H1 (cell line): ENCODE measurements at regions not wholly inside any gene's neighbourhood (a gene's known extent, or its start where the extent isn't known, plus 50 kb on each side); places are given as distances from the start of the nearest gene placed in this dataset.

Source experiments
- CTCF ChIA-PET: fragments of 300-600 bp; sonication (Branson Sonifier 250); formaldehyde crosslinking; loops from one replicate; lab custom pipeline; 2021; ENCODE audit not compliant: partially characterized antibody; lab: Charles Lee
- POLR2A ChIA-PET: fragments of 300-600 bp; sonication (Branson Sonifier 250); formaldehyde crosslinking; loops from one replicate; lab custom pipeline; 2021; ENCODE audit warnings: inconsistent platforms; ENCODE audit not compliant: partially characterized antibody; lab: Charles Lee
- DNase-seq, 2 experiments: peaks; one replicate each; pipeline versions ENCODE4 v3.0.0 to v3.0.0-alpha.2; 2010 to 2022; ENCODE audit warnings: low spot score in 2 of 2, low read depth in 1 of 2, mixed read lengths in 1 of 2
- FAIRE-seq: peaks from 2 replicates; lab custom pipeline; 2011; peaks lifted over from hg19 to GRCh38; lab: Jason Lieb, UNC
- H2AFZ ChIP-seq: 2 replicates; pipeline ENCODE4 v1.8.1; 2012; ENCODE audit warnings: low read length, inconsistent platforms
- H2AK5ac ChIP-seq: 2 replicates; pipeline ENCODE4 v1.6.1; 2013; ENCODE audit warnings: low read depth, low read length
- H2BK120ac ChIP-seq: replicated peaks from 2 replicates; pipeline ENCODE3; 2013; ENCODE audit warnings: low read depth, low read length, inconsistent platforms
- H2BK12ac ChIP-seq: 2 replicates; pipeline ENCODE4 v1.6.1; 2013; ENCODE audit warnings: low read depth, low read length
- H2BK15ac ChIP-seq: 2 replicates; pipeline ENCODE4 v1.6.1; 2013; ENCODE audit warnings: low read length
- H2BK20ac ChIP-seq: 2 replicates; pipeline ENCODE4 v1.6.1; 2013; ENCODE audit warnings: low read length
- H2BK5ac ChIP-seq: 2 replicates; pipeline ENCODE4 v1.6.1; 2013; ENCODE audit warnings: low read depth, low read length
- H3K14ac ChIP-seq: 2 replicates; pipeline ENCODE4 v1.6.1; 2013; ENCODE audit warnings: inconsistent platforms; ENCODE audit not compliant: insufficient read length
- H3K18ac ChIP-seq: 2 replicates; pipeline ENCODE4 v1.6.1; 2013; ENCODE audit warnings: low read length; ENCODE audit errors: extremely low read depth
- H3K23ac ChIP-seq: 2 replicates; pipeline ENCODE4 v1.6.1; 2013; ENCODE audit warnings: inconsistent platforms; ENCODE audit not compliant: insufficient read length
- H3K23me2 ChIP-seq: 2 replicates; pipeline ENCODE4 v1.6.1; 2013; ENCODE audit warnings: low read depth, low read length
- H3K27ac ChIP-seq: 2 replicates; pipeline ENCODE4 v1.6.1; 2011; ENCODE audit warnings: low read depth, low read length, inconsistent platforms
- H3K27me3 ChIP-seq, 4 experiments: replicated peaks in 1 of 4; 1 replicate in 1 of 4; 2 replicates in 3 of 4; pipeline versions ENCODE4 v1.6.1 to v1.8.1; 2011 to 2013; ENCODE audit warnings: low read length in 3 of 4, mild to moderate bottlenecking in 3 of 4, inconsistent platforms in 2 of 4, mixed read lengths in 2 of 4, moderate library complexity in 1 of 4; ENCODE audit not compliant: control insufficient read depth in 3 of 4, insufficient read depth in 3 of 4; ENCODE audit errors: extremely low read depth in 1 of 4
- H3K36me3 ChIP-seq, 4 experiments: 2 replicates each; pipeline versions ENCODE4 v1.6.1 to v1.8.1; 2011 to 2013; ENCODE audit warnings: mild to moderate bottlenecking in 4 of 4, low read length in 3 of 4, moderate library complexity in 2 of 4, control low read depth in 1 of 4, inconsistent platforms in 1 of 4; ENCODE audit not compliant: insufficient read depth in 4 of 4, control insufficient read depth in 2 of 4
- H3K4ac ChIP-seq: replicated peaks from 2 replicates; pipeline ENCODE3; 2013; ENCODE audit warnings: low read length, low read depth, mixed read lengths, inconsistent platforms; ENCODE audit not compliant: insufficient read length
- H3K4me1 ChIP-seq, 4 experiments: replicated peaks in 1 of 4; 1 replicate in 1 of 4; 2 replicates in 3 of 4; pipeline versions ENCODE4 v1.6.1 to v1.8.1; 2011 to 2013; ENCODE audit warnings: low read length in 3 of 4, inconsistent platforms in 2 of 4, mixed read lengths in 1 of 4; ENCODE audit not compliant: insufficient read depth in 4 of 4, control insufficient read depth in 3 of 4
- H3K4me2 ChIP-seq, 2 experiments: 2 replicates each; pipeline versions ENCODE4 v1.6.1 to v1.8.1; 2011 to 2013; ENCODE audit warnings: low read depth in 2 of 2, low read length in 2 of 2, control low read depth in 1 of 2, inconsistent platforms in 1 of 2, mild to moderate bottlenecking in 1 of 2; ENCODE audit not compliant: insufficient read depth in 1 of 2
- H3K4me3 ChIP-seq, 4 experiments: fragments of 200-600, 300-600 bp in 1 of 4; sonication (generic), shearing (Covaris generic), sonication (Bioruptor Twin) in 1 of 4; 2 replicates each; pipeline versions ENCODE4 v1.5.1 to v1.8.1; 2011 to 2016; ENCODE audit warnings: low read length in 4 of 4, low read depth in 3 of 4, control low read depth in 2 of 4, inconsistent platforms in 2 of 4, mild to moderate bottlenecking in 2 of 4, mixed read lengths in 1 of 4, moderate library complexity in 1 of 4; ENCODE audit not compliant: insufficient read depth in 2 of 4; ENCODE audit errors: extremely low read depth in 1 of 4
- H3K56ac ChIP-seq: replicated peaks from 2 replicates; pipeline ENCODE3; 2013; ENCODE audit warnings: low read depth, mild to moderate bottlenecking, mixed read lengths, low read length, inconsistent platforms; ENCODE audit not compliant: insufficient read length
- H3K79me1 ChIP-seq: 2 replicates; pipeline ENCODE4 v1.6.1; 2013; ENCODE audit warnings: low read depth, low read length, control low read depth
- H3K79me2 ChIP-seq, 2 experiments: 2 replicates each; pipeline versions ENCODE4 v1.6.1 to v1.8.1; 2012 to 2013; ENCODE audit warnings: low read length in 2 of 2, mild to moderate bottlenecking in 2 of 2, inconsistent platforms in 1 of 2; ENCODE audit not compliant: insufficient read depth in 2 of 2, control insufficient read depth in 1 of 2
- H3K9ac ChIP-seq, 4 experiments: replicated peaks in 1 of 4; 1 replicate in 1 of 4; 2 replicates in 3 of 4; pipeline versions ENCODE4 v1.6.1 to v1.8.1; 2011 to 2013; ENCODE audit warnings: low read depth in 3 of 4, low read length in 3 of 4, control low read depth in 2 of 4, mild to moderate bottlenecking in 2 of 4, moderate library complexity in 2 of 4, inconsistent platforms in 1 of 4; ENCODE audit errors: extremely low read depth in 1 of 4
- H3K9me3 ChIP-seq, 2 experiments: 2 replicates each; pipeline versions ENCODE4 v1.6.1 to v1.8.1; 2012 to 2013; ENCODE audit warnings: mild to moderate bottlenecking in 2 of 2, moderate library complexity in 2 of 2, control low read depth in 1 of 2, inconsistent platforms in 1 of 2, low read depth in 1 of 2, low read length in 1 of 2, mixed read lengths in 1 of 2; ENCODE audit not compliant: insufficient read depth in 2 of 2
- H4K20me1 ChIP-seq, 2 experiments: replicated peaks in 1 of 2; 2 replicates each; pipeline versions ENCODE3 to v1.8.1; 2011 to 2013; ENCODE audit warnings: inconsistent platforms in 2 of 2, low read length in 2 of 2, mild to moderate bottlenecking in 1 of 2; ENCODE audit not compliant: insufficient read depth in 2 of 2, control insufficient read depth in 1 of 2
- H4K5ac ChIP-seq: 2 replicates; pipeline ENCODE4 v1.6.1; 2013; ENCODE audit warnings: low read length, low read depth, mixed read lengths, inconsistent platforms; ENCODE audit not compliant: insufficient read length
- H4K8ac ChIP-seq: 2 replicates; pipeline ENCODE4 v1.8.0; 2013; ENCODE audit warnings: mild to moderate bottlenecking, moderate library complexity, low read length, inconsistent platforms; ENCODE audit not compliant: insufficient read depth; ENCODE audit errors: extremely low read depth
- H4K91ac ChIP-seq: replicated peaks from 2 replicates; pipeline ENCODE3; 2013; ENCODE audit warnings: low read length, mixed read lengths, inconsistent platforms; ENCODE audit not compliant: insufficient read length
- FOSL1 ChIP-seq: IDR thresholded peaks from 2 replicates; pipeline ENCODE4 v1.6.1; 2011; ENCODE audit warnings: mild to moderate bottlenecking, low read depth, low read length, moderate library complexity; ENCODE audit not compliant: insufficient read depth
- HDAC2 ChIP-seq, 2 experiments: fragments of 300-600 bp in 1 of 2; sonication (generic) in 1 of 2; IDR thresholded peaks; 2 replicates each; pipeline ENCODE4 v1.6.1; 2011 to 2012; ENCODE audit warnings: low read depth in 2 of 2, low read length in 2 of 2, mild to moderate bottlenecking in 2 of 2, moderate library complexity in 2 of 2, borderline replicate concordance in 1 of 2, inconsistent platforms in 1 of 2
- RAD21 ChIP-seq, 2 experiments: IDR thresholded peaks in 1 of 2; conservative IDR thresholded peaks in 1 of 2; 2 replicates each; pipeline ENCODE4 v1.6.1; 2011; ENCODE audit warnings: low read depth in 2 of 2, low read length in 2 of 2, improper control_type of control experiment in 1 of 2, inconsistent platforms in 1 of 2, mild to moderate bottlenecking in 1 of 2, moderate library complexity in 1 of 2
- SIX5 ChIP-seq: IDR thresholded peaks from 2 replicates; pipeline ENCODE4 v1.6.1; 2011; ENCODE audit warnings: mild to moderate bottlenecking, low read depth, low read length
- TAF7 ChIP-seq: optimal IDR thresholded peaks from 2 replicates; pipeline ENCODE3; 2011; ENCODE audit warnings: low read depth, mild to moderate bottlenecking, inconsistent platforms, low read length, moderate library complexity, borderline replicate concordance
- WGBS, 2 experiments: shearing (Covaris generic) in 1 of 2; methylation state at CpG; one replicate each; pipeline versions ENCODE4 v1.1.6 to v1.1.7; 2013 to 2015; ENCODE audit warnings: low lambda C conversion rate in 2 of 2, mixed read lengths in 2 of 2, inconsistent platforms in 1 of 2, low coverage in 1 of 2, missing lambda C conversion rate in 1 of 2; ENCODE audit not compliant: insufficient replicate concordance in 2 of 2, insufficient coverage in 1 of 2, insufficient read length in 1 of 2; ENCODE audit errors: extremely low coverage in 1 of 2, missing lambda C conversion rate in 1 of 2; 5-methylcytosine and 5-hydroxymethylcytosine counted together

DNA sequence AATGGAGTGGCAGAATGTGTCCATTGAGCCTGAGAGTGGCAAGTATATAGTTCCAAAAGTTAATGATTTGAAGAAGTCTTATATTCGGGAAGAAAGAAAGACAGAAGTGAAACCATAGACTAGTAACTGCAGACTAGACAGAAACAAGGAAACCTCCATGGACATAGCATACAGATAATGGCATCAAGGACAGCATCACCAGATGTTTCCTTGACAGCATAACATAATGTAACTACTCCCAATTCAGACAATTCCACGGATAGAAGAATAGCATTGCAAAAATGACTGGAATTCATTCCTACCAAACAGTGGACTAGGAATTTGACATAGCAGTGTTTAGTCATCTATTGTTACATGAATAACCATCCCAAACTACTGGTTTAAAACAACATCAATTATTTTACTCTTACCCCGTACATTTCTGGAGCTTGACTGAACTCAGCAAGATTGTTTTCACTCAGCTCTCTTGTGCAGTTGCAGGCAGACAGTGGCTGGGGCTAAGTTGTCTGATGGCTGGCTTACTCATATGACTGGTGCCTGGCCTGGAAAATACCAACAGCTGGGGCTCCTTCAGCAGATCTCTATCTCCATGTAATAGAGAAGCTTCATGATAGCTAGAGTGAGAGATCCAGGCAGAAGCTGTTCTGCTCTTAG is 109.7 kb upstream of the GADL1 start:
- H2AK5ac ChIP-seq = no peak overlapping the region
- no peaks in the 10 kb centered on the region for H3K79me2 ChIP-seq
- H3K9me3 ChIP-seq = no peaks in the 10 kb centered on the region; a peak in 1 of 4 replicates
- H3K27ac ChIP-seq = no peak overlapping the region
- H3K27me3 ChIP-seq = peaks cover 0 to 24% (median 10%) of the 10 kb centered on the region in 4 experiments; a peak in 5 of 7 replicates
- H3K36me3 ChIP-seq = no peaks in the 10 kb centered on the region
- CTCF ChIA-PET = no interaction called here
- no peak overlapping the region for H4K8ac ChIP-seq
- no peak overlapping the region for H4K5ac ChIP-seq
- H2BK20ac ChIP-seq = no peak overlapping the region
- no peak overlapping the region for H2BK5ac ChIP-seq
- no peak overlapping the region for H2BK15ac ChIP-seq
- H2AFZ ChIP-seq = no peak overlapping the region
- DNase-seq = no peak
- POLR2A ChIA-PET = no interaction called here
- no peak overlapping the region for H2BK12ac ChIP-seq
- H3K23me2 ChIP-seq = no peaks in the 10 kb centered on the region
- no peak overlapping the region for H3K4ac ChIP-seq
- no peak overlapping the region for H3K4me3 ChIP-seq
- H3K56ac ChIP-seq = no peak overlapping the region
- H3K23ac ChIP-seq = no peak overlapping the region
- 87% methylated on average over 3 of the region's 3 CpGs; no CpG with 5 or more reads in 1 of the 2 experiments for WGBS, 2 experiments
- no peak overlapping the region for H4K91ac ChIP-seq
- no peak overlapping the region for H3K9ac ChIP-seq
- H3K18ac ChIP-seq = no peak overlapping the region
- H3K79me1 ChIP-seq = no peaks in the 10 kb centered on the region
- TF ChIP-seq HDAC2 (IDR thresholded peaks at IDR 0.05; ENCODE audit: borderline replicate concordance in 1 of 2, low read depth in 2 of 2, low read length in 2 of 2) (no peak), RAD21 (IDR thresholded peaks at IDR 0.05 in 1 of 2, conservative IDR thresholded peaks at IDR 0.05 in 1 of 2; ENCODE audit: low read depth in 2 of 2, low read length in 2 of 2) (no peak), FOSL1 (no peak), TAF7 (no peak), SIX5 (no peak)
- H3K4me1 ChIP-seq = no peaks in the 10 kb centered on the region
- no peak overlapping the region for H3K14ac ChIP-seq
- no peaks in the 10 kb centered on the region for H4K20me1 ChIP-seq
- no peak overlapping the region for H2BK120ac ChIP-seq
- H3K4me2 ChIP-seq = no peak overlapping the region
- FAIRE-seq = no peak
